Right cardiac atrium (tissue), 5 donors: ENCODE measurements at regions not wholly inside any gene's neighbourhood (a gene's known extent, or its start where the extent isn't known, plus 50 kb on each side); places are given as distances from the start of the nearest gene placed in this dataset.

Source experiments
- ATAC-seq, 2 donors: fragments of 200-7000 bp; cut with Tn5 transposase; one replicate each; pipeline versions ENCODE4 v1.8.0 to v1.9.1; 2020; ENCODE audit warnings: moderate library complexity in 2 of 2, mild to moderate bottlenecking in 1 of 2
- DNase-seq, 3 donors: peaks; one replicate each; pipeline ENCODE4 v3.0.0-alpha.2; 2020
- H3K27ac ChIP-seq: one replicate; pipeline ENCODE4 v1.5.1; 2013; ENCODE audit warnings: mild to moderate bottlenecking, low read length, control low read depth, moderate library complexity
- H3K27me3 ChIP-seq: one replicate; pipeline ENCODE4 v1.6.1; 2013; ENCODE audit not compliant: control insufficient read depth, insufficient read depth
- H3K4me1 ChIP-seq: one replicate; pipeline ENCODE4 v1.6.1; 2013; ENCODE audit warnings: low read length; ENCODE audit not compliant: control insufficient read depth, insufficient read depth
- H3K4me3 ChIP-seq: one replicate; pipeline ENCODE4 v1.5.1; 2013; ENCODE audit warnings: low read length, control low read depth
- H3K9me3 ChIP-seq: one replicate; pipeline ENCODE4 v1.6.1; 2013; ENCODE audit warnings: low read length; ENCODE audit not compliant: control insufficient read depth
- WGBS: extraction: QIAGEN DNeasy Blood & Tissue Kit; methylation state at CpG from one replicate; pipeline ENCODE4 v1.1.7; 2013; 5-methylcytosine and 5-hydroxymethylcytosine counted together
- intact Hi-C, 4 donors: fragments of 100-400 bp; cut with DNase I; formaldehyde crosslinking; loops; one replicate each; pipeline versions ENCODE4 v1.11.0 to v1.14.0; 2022 to 2023
- donor health status: healthy with polysubstance abuse.
- donor health status: DM: no; HTN: yes; CAD: no.
- donor health status: DM: no; HTN: no; CAD: no.
- donor health status: DM: no; HTN: yes; CAD: no; lungs with severe emphysema.
- donor health status: DM: yes; HTN: yes; CAD: no.

DNA sequence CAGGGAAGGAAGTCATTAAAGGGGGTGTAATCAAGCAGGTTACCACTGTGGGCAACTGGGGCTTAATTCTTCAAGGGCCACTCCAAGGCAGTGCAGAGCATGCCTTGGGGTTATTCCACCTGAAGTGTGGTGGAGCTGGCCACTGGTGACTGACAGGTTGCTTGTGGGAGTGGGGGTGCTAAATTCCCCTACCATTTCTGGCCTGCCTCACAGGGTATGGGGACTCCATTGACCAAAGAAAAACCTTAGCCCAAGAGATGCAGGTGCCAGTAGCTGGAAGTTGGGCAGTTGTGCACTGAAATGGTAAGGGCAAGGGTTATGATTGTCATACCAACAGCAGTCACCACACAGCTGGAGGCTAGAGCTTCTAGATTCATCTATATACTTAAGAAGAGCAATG lies 93.4 kb downstream of the ZNF621 start:
- ATAC-seq = no peak
- H3K4me1 ChIP-seq = no peaks in the 10 kb centered on the region
- H3K4me3 ChIP-seq = no peak overlapping the region
- no peak for DNase-seq
- H3K9me3 ChIP-seq = no peaks in the 10 kb centered on the region
- intact Hi-C loops = no loop called here
- no peaks in the 10 kb centered on the region for H3K27me3 ChIP-seq
- no peak overlapping the region for H3K27ac ChIP-seq

- Histone ChIP-seq H3K4me1 (no peaks in the 10 kb centered on the region), H3K9me3 (peaks cover 2% of the 10 kb centered on the region), H3K27ac (no peak overlapping the region), H3K27me3 (no peaks in the 10 kb centered on the region), H3K4me3 (no peak overlapping the region)
- intact Hi-C loops = no loop called here
- no peak for ATAC-seq
- no peak for DNase-seq
- WGBS = 80% methylated on average over 2 of the region's 2 CpGs
These were observed 95.4 kb downstream of the ZNF621 start for GRCh38 chr3:40620151-40620550.

DNA sequence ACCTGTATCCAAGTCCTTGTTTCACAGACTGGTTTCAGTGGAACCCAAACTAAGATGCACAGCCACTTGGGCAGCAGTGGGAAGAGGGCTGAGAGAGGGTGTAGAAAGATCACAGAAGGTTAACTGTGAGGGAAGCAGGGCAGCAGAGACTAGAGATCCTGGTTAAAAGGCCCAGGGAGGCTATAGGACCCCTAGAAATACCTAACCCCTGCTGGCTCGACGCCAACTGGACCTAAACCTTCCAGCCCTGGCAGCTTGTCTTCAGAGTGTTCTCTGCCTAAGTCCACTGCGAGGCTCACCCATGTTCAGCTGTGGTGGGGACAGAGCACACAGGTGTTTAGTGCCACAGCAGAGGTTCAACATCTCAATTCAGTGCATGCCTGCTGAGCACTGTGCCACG lies 96.5 kb downstream of the ZNF621 start:
- WGBS = 60% methylated on average over 4 of the region's 4 CpGs
- no peaks in the 10 kb centered on the region for H3K4me1 ChIP-seq
- H3K27me3 ChIP-seq = no peaks in the 10 kb centered on the region
- H3K27ac ChIP-seq = no peak overlapping the region
- DNase-seq (no peak), ATAC-seq (no peak)
- intact Hi-C loops = no loop called here
- no peak overlapping the region for H3K4me3 ChIP-seq
- peaks cover 2% of the 10 kb centered on the region for H3K9me3 ChIP-seq

DNA sequence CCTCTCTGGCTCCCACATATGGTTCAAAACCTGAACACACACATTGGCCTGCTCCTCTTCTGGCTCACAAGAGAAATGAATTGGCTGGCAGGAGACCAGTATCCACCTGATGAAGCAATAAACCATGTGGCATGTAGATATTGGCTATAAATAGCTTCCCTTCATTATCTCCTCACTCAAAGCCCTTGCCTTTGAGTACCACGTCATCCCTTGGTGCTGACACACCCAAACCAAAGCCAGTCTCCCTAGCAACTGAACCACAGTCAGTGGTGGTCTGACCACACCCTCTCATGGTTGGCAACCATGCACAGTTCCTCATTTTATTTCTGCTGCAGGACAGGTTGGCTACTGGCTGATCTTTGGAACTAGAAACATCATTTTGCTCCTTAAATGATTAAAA lies 98.8 kb downstream of the ZNF621 start:
- DNase-seq = no peak
- Histone ChIP-seq H3K9me3 (peaks cover 2% of the 10 kb centered on the region), H3K4me1 (no peaks in the 10 kb centered on the region), H3K27me3 (no peaks in the 10 kb centered on the region), H3K4me3 (no peak overlapping the region), H3K27ac (no peak overlapping the region)
- intact Hi-C loops = no loop called here
- 15% methylated on average over 1 of the region's 1 CpG for WGBS
- ATAC-seq = peak in 1 of 2 donors; percentile 20

GRCh38 chr3:40624189-40624769 lies 99.5 kb downstream of the ZNF621 start:
- no peak overlapping the region for H3K4me3 ChIP-seq
- H3K4me1 ChIP-seq = no peaks in the 10 kb centered on the region
- H3K27ac ChIP-seq = no peak overlapping the region
- DNase-seq (no peak), ATAC-seq (no peak)
- H3K9me3 ChIP-seq = peaks cover 2% of the 10 kb centered on the region
- 86% methylated on average over 2 of the region's 2 CpGs for WGBS
- intact Hi-C loops = no loop called here
- H3K27me3 ChIP-seq = no peaks in the 10 kb centered on the region

GRCh38 chr3:40627095-40627494 lies 102.3 kb downstream of the ZNF621 start:
- DNase-seq = no peak
- ATAC-seq = no peak
- no peaks in the 10 kb centered on the region for H3K27me3 ChIP-seq
- no peaks in the 10 kb centered on the region for H3K4me1 ChIP-seq
- no peak overlapping the region for H3K4me3 ChIP-seq
- 73% methylated on average over 1 of the region's 1 CpG for WGBS
- no peak overlapping the region for H3K27ac ChIP-seq
- H3K9me3 ChIP-seq = peaks cover 2% of the 10 kb centered on the region
- intact Hi-C loops = no loop called here

GRCh38 chr3:40628984-40629383 lies 104.2 kb downstream of the ZNF621 start:
- Histone ChIP-seq H3K4me1 (no peaks in the 10 kb centered on the region), H3K4me3 (no peak overlapping the region), H3K9me3 (peaks cover 2% of the 10 kb centered on the region), H3K27ac (no peak overlapping the region), H3K27me3 (no peaks in the 10 kb centered on the region)
- 79% methylated on average over 3 of the region's 3 CpGs for WGBS
- intact Hi-C loops = no loop called here
- ATAC-seq (no peak), DNase-seq (no peak)

DNA sequence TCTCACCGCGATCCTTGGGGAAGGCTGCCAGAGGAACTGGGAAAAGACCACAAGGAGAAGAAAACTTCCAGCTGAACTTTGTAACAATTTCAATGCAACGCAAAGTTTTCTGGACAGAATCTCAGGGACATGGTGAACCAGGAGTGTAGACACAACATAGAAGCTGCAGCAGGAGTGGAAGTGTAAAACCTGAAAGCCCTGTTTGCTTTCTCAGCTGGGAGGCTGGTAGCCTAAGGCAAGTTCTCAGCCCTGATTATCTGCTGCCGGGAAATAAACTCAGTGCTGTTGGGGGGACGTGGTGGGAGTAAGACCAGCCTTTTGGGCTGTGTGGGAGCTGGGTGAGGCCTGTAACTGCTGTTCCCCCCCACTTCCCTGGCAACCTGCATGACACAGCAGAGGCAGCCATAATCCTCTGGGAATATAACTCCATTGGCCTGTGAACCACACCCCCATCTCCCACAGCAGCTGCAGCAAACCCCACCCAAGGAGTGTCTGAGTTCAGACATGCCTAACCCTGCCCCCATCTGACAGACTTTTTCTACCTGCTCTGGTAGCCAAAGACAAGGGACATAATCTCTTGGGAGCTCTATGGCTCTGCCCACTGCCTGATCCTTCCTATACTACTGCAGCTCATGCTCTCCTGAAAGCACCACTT lies 106.7 kb downstream of the ZNF621 start:
- Histone ChIP-seq H3K27ac (no peak overlapping the region), H3K9me3 (no peaks in the 10 kb centered on the region), H3K4me1 (no peaks in the 10 kb centered on the region), H3K4me3 (no peak overlapping the region), H3K27me3 (no peaks in the 10 kb centered on the region)
- intact Hi-C loops = no loop called here
- 71% methylated on average over 5 of the region's 5 CpGs for WGBS
- ATAC-seq = no peak
- no peak for DNase-seq

- Histone ChIP-seq H3K4me1 (no peaks in the 10 kb centered on the region), H3K4me3 (no peak overlapping the region), H3K9me3 (no peaks in the 10 kb centered on the region), H3K27ac (no peak overlapping the region), H3K27me3 (no peaks in the 10 kb centered on the region)
- DNase-seq (no peak), ATAC-seq (peak in 1 of 2 donors; percentile 62)
- intact Hi-C loops = no loop called here
- whole genome bisulfite sequencing = 81% methylated on average over 2 of the region's 2 CpGs
These were observed 113.1 kb downstream of the ZNF621 start for GRCh38 chr3:40637906-40638305.

- Histone ChIP-seq H3K4me3 (no peak overlapping the region), H3K27ac (no peak overlapping the region), H3K27me3 (no peaks in the 10 kb centered on the region), H3K4me1 (no peaks in the 10 kb centered on the region), H3K9me3 (no peaks in the 10 kb centered on the region)
- intact Hi-C loops = no loop called here
- 95% methylated on average over 1 of the region's 1 CpG for WGBS
- ATAC-seq (no peak), DNase-seq (no peak)
These were observed 114.2 kb downstream of the ZNF621 start for GRCh38 chr3:40639006-40639405.

- Histone ChIP-seq H3K27ac (no peak overlapping the region), H3K27me3 (no peaks in the 10 kb centered on the region), H3K4me3 (no peak overlapping the region), H3K4me1 (peaks cover 3% of the 10 kb centered on the region), H3K9me3 (no peaks in the 10 kb centered on the region)
- intact Hi-C loops = no loop called here
- WGBS = 78% methylated on average over 5 of the region's 5 CpGs
- DNase-seq (no peak), ATAC-seq (no peak)
These were observed 118.1 kb downstream of the ZNF621 start for GRCh38 chr3:40642812-40643211.

DNA sequence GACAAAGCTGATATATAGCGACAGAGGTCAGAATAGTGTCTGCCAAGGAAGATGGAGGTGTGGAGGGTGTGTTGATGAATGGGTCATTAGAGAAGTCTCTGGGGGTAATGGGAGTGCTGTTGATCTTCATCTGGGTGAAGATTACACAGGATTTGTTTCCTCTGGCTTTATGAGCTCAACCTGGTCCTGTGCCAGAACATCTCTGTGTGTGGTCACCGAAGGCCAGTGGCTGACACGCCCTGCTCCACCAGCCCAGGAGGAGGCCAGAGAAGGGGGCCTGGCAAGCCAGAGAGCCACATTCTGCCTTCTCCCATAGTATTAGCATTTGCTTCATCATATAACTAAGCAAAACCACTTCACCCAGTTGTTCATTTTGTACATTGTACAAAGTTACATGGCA lies 121.1 kb downstream of the ZNF621 start:
- Histone ChIP-seq H3K27me3 (no peaks in the 10 kb centered on the region), H3K9me3 (no peaks in the 10 kb centered on the region), H3K4me1 (peaks cover 3% of the 10 kb centered on the region), H3K27ac (no peak overlapping the region), H3K4me3 (no peak overlapping the region)
- intact Hi-C loops = no loop called here
- 46% methylated on average over 3 of the region's 3 CpGs for WGBS
- DNase-seq (no peak), ATAC-seq (peak in 1 of 2 donors; percentile 24)
